HCT116 (cell line): ENCODE measurements at regions not wholly inside any gene's neighbourhood (a gene's known extent, or its start where the extent isn't known, plus 50 kb on each side); places are given as distances from the start of the nearest gene placed in this dataset.

ENCODE experiments used
- ATAC-seq: fragments of 200-7000 bp; cut with Tn5 transposase; 2 replicates; pipeline ENCODE4 v1.9.1; 2020; ENCODE audit warnings: mild to moderate bottlenecking, moderate library complexity
- BruUV-seq: library from RNA; stranded (reverse); fragments of 400-500 nt; replicated peaks from 2 replicates; lab custom pipeline; 2021; lab: Mats Ljungman, UMichigan
- CTCF ChIA-PET: fragments of 300-600 bp; sonication (Branson Sonifier 250); formaldehyde crosslinking; loops from one replicate; lab custom pipeline; 2021; ENCODE audit warnings: antibody characterized with exemption; lab: Charles Lee
- POLR2A ChIA-PET: fragments of 300-600, 350-600 bp; sonication (Branson Sonifier 250); formaldehyde crosslinking; loops from one replicate; lab custom pipeline; 2021; ENCODE audit warnings: antibody characterized with exemption; lab: Charles Lee
- RAD21 ChIA-PET, 2 experiments: fragments of 300-600 bp; sonication (Branson Sonifier 250); formaldehyde crosslinking; loops; one replicate each; lab custom pipeline; 2023; ENCODE audit warnings: low total read pairs in 2 of 2; ENCODE audit not compliant: uncharacterized antibody in 2 of 2, unreplicated experiment in 2 of 2, low non-redundant PET in 1 of 2; lab: Charles Lee
- DNase-seq: peaks from one replicate; pipeline ENCODE4 v3.0.0-alpha.2; 2010; ENCODE audit warnings: low read depth, low spot score
- H2AFZ ChIP-seq: fragments of 200-600 bp; shearing (Covaris generic), sonication (generic); 2 replicates; pipeline ENCODE4 v1.6.1; 2017; ENCODE audit warnings: low read depth, mixed run types, mixed read lengths, antibody characterized with exemption, low read length; ENCODE audit not compliant: poor library complexity, severe bottlenecking
- H3K27ac ChIP-seq: 2 replicates; pipeline ENCODE4 v1.5.1; 2012; ENCODE audit warnings: low read depth, low read length
- H3K27me3 ChIP-seq: fragments of 200-600 bp; sonication (generic); 2 replicates; pipeline ENCODE4 v1.6.1; 2016; ENCODE audit warnings: mixed run types, low read length, mixed read lengths; ENCODE audit not compliant: insufficient read depth
- H3K36me3 ChIP-seq, 2 experiments: fragments of 200-500 bp in 1 of 2; fragments of 200-600 bp in 1 of 2; sonication (Bioruptor generic) in 1 of 2; sonication (generic) in 1 of 2; 2 replicates each; pipeline versions ENCODE4 v1.5.1 to v1.6.1; 2014 to 2016; ENCODE audit warnings: low read length in 2 of 2, inconsistent platforms in 1 of 2, mixed read lengths in 1 of 2, mixed run types in 1 of 2; ENCODE audit not compliant: insufficient read depth in 2 of 2, control insufficient read depth in 1 of 2
- H3K4me1 ChIP-seq, 2 experiments: fragments of 200-600 bp in 1 of 2; sonication (generic) in 1 of 2; 2 replicates each; pipeline versions ENCODE4 v1.5.1 to v1.6.1; 2012 to 2017; ENCODE audit warnings: low read length in 2 of 2, inconsistent platforms in 1 of 2, mild to moderate bottlenecking in 1 of 2, mixed read lengths in 1 of 2, mixed run types in 1 of 2, moderate library complexity in 1 of 2; ENCODE audit not compliant: insufficient read depth in 2 of 2, control insufficient read depth in 1 of 2
- H3K4me2 ChIP-seq: fragments of 200-600 bp; sonication (generic); 2 replicates; pipeline ENCODE4 v1.6.1; 2017; ENCODE audit warnings: mixed run types, low read length, mixed read lengths
- H3K4me3 ChIP-seq, 2 experiments: fragments of 200-600 bp in 1 of 2; sonication (generic) in 1 of 2; replicated peaks in 1 of 2; 2 replicates each; pipeline ENCODE4 v1.5.1; 2011 to 2016; ENCODE audit warnings: low read length in 2 of 2, control low read depth in 1 of 2, low read depth in 1 of 2, mild to moderate bottlenecking in 1 of 2, mixed read lengths in 1 of 2, mixed run types in 1 of 2
- H3K79me2 ChIP-seq: fragments of 200-600 bp; sonication (generic); 2 replicates; pipeline ENCODE4 v1.6.1; 2017; ENCODE audit warnings: mild to moderate bottlenecking, mixed run types, low read length, moderate library complexity, mixed read lengths; ENCODE audit not compliant: insufficient read depth
- H3K9ac ChIP-seq: fragments of 200-600 bp; sonication (generic); 2 replicates; pipeline ENCODE4 v1.6.1; 2016; ENCODE audit warnings: low read length, mixed read lengths
- H3K9me2 ChIP-seq: fragments of 200-600 bp; sonication (generic), shearing (Covaris generic); 2 replicates; pipeline ENCODE4 v1.6.1; 2017; ENCODE audit warnings: mixed run types, mild to moderate bottlenecking, moderate library complexity; ENCODE audit not compliant: insufficient read depth
- H3K9me3 ChIP-seq, 2 experiments: fragments of 200-500 bp in 1 of 2; fragments of 200-600 bp in 1 of 2; sonication (Bioruptor generic) in 1 of 2; sonication (generic) in 1 of 2; 2 replicates each; pipeline ENCODE4 v1.6.1; 2014 to 2017; ENCODE audit warnings: low read length in 2 of 2, mixed read lengths in 2 of 2, inconsistent platforms in 1 of 2, low read depth in 1 of 2, mild to moderate bottlenecking in 1 of 2, mixed run types in 1 of 2, moderate library complexity in 1 of 2; ENCODE audit not compliant: control insufficient read depth in 1 of 2, insufficient read depth in 1 of 2
- H4K20me1 ChIP-seq: fragments of 200-600 bp; sonication (generic), shearing (Covaris generic); 2 replicates; pipeline ENCODE4 v1.6.1; 2017; ENCODE audit warnings: mixed run types, mild to moderate bottlenecking, moderate library complexity; ENCODE audit not compliant: insufficient read depth
- EGR1 ChIP-seq: IDR thresholded peaks from 2 replicates; pipeline ENCODE4 v1.6.1; 2012; ENCODE audit warnings: low read depth
- ELF1 ChIP-seq: IDR thresholded peaks from 2 replicates; pipeline ENCODE4 v1.6.1; 2012; ENCODE audit warnings: low read depth, borderline replicate concordance
- EZH2 ChIP-seq: fragments of 200-600 bp; sonication (generic); IDR thresholded peaks from 2 replicates; pipeline ENCODE4 v1.6.1; 2017; ENCODE audit warnings: antibody characterized with exemption, mixed run types
- EZH2phosphoT487 ChIP-seq: fragments of 200-600 bp; IDR thresholded peaks from 2 replicates; pipeline ENCODE4 v1.6.1; 2018; ENCODE audit warnings: antibody characterized with exemption, borderline replicate concordance
- FOSL1 ChIP-seq: IDR thresholded peaks from 2 replicates; pipeline ENCODE4 v1.6.1; 2012; ENCODE audit warnings: low read depth
- JUND ChIP-seq: IDR thresholded peaks from 2 replicates; pipeline ENCODE4 v1.6.1; 2012
- MAX ChIP-seq: IDR thresholded peaks from 2 replicates; pipeline ENCODE4 v1.6.1; 2012
- POLR2AphosphoS5 ChIP-seq: IDR thresholded peaks from 2 replicates; pipeline ENCODE4 v1.6.1; 2011; ENCODE audit warnings: mild to moderate bottlenecking, low read depth, low read length, moderate library complexity
- RAD21 ChIP-seq: IDR thresholded peaks from 2 replicates; pipeline ENCODE4 v1.6.1; 2012; ENCODE audit warnings: low read depth, mild to moderate bottlenecking
- SIN3A ChIP-seq: IDR thresholded peaks from 2 replicates; pipeline ENCODE4 v1.6.1; 2012; ENCODE audit warnings: low read depth
- SP1 ChIP-seq: IDR thresholded peaks from 2 replicates; pipeline ENCODE4 v1.6.1; 2012; ENCODE audit warnings: low read depth
- SRF ChIP-seq: IDR thresholded peaks from 2 replicates; pipeline ENCODE4 v1.6.1; 2012; ENCODE audit warnings: low read depth
- TCF7L2 ChIP-seq: IDR thresholded peaks from 2 replicates; pipeline ENCODE4 v1.7.0; 2011; ENCODE audit warnings: borderline replicate concordance, inconsistent platforms; ENCODE audit not compliant: insufficient read depth, insufficient read length; ENCODE audit errors: extremely low read depth
- ZBTB33 ChIP-seq: IDR thresholded peaks from 2 replicates; pipeline ENCODE4 v1.6.1; 2011; ENCODE audit warnings: mild to moderate bottlenecking, low read length, moderate library complexity; ENCODE audit not compliant: insufficient replicate concordance; ENCODE audit errors: extremely low read depth
- ZNF274 ChIP-seq: fragments of 200-500 bp; sonication (Bioruptor generic); IDR thresholded peaks from 2 replicates; pipeline ENCODE4 v1.6.1; 2014; ENCODE audit warnings: mild to moderate bottlenecking, low read depth, low read length, inconsistent platforms
- intact Hi-C: fragments of 100-400 bp; cut with micrococcal nuclease; formaldehyde crosslinking; loops from 2 replicates; pipeline ENCODE4 v1.10.0; 2022

GRCh38 chr1:10892138-10893065 is 96.0 kb upstream of the CASZ1 start:
- Histone ChIP-seq H3K36me3 (no peaks in the 10 kb centered on the region), H3K9ac (no peak overlapping the region), H3K27ac (no peak overlapping the region), H2AFZ (no peak overlapping the region), H4K20me1 (no peaks in the 10 kb centered on the region), H3K79me2 (no peaks in the 10 kb centered on the region), H3K9me2 (no peaks in the 10 kb centered on the region), H3K9me3 (no peaks in the 10 kb centered on the region), H3K4me3 (no peak overlapping the region), H3K27me3 (no peaks in the 10 kb centered on the region), H3K4me1 (peaks cover 4 to 11% of the 10 kb centered on the region in 2 experiments), H3K4me2 (no peak overlapping the region)
- RAD21 ChIA-PET = no interaction called here
- ATAC-seq (no peak), DNase-seq (no peak)
- intact Hi-C loops = no loop called here
- POLR2A ChIA-PET = interaction anchor here (0.6 kb wide), 1 partner anchor 8 kb away, joined by 3 read pairs; no protein-coding TSS in a partner anchor
- no peak for TF ChIP-seq ELF1
- TF ChIP-seq SIN3A = no peak
- TF ChIP-seq ZNF274 = no peak
- TF ChIP-seq FOSL1 = no peak
- no peak for TF ChIP-seq POLR2AphosphoS5
- CTCF ChIA-PET = no interaction called here
- no TSS peak for BruUV-seq

GRCh38 chr1:10895621-10896020 is 99.2 kb upstream of the CASZ1 start:
- H3K4me2 ChIP-seq = no peak overlapping the region
- peaks cover 12 to 41% of the 10 kb centered on the region in 2 experiments for H3K4me1 ChIP-seq
- intact Hi-C loops = no loop called here
- H3K36me3 ChIP-seq = no peaks in the 10 kb centered on the region
- H2AFZ ChIP-seq = no peak overlapping the region
- no peaks in the 10 kb centered on the region for H3K9me3 ChIP-seq
- no peaks in the 10 kb centered on the region for H4K20me1 ChIP-seq
- no peak overlapping the region for H3K9ac ChIP-seq
- H3K9me2 ChIP-seq = no peaks in the 10 kb centered on the region
- no peak overlapping the region for H3K27ac ChIP-seq
- POLR2A ChIA-PET = no interaction called here
- DNase-seq (no peak), ATAC-seq (no peak)
- H3K4me3 ChIP-seq = no peak overlapping the region
- H3K27me3 ChIP-seq = no peaks in the 10 kb centered on the region
- BruUV-seq = no TSS peak
- RAD21 ChIA-PET = no interaction called here
- no peaks in the 10 kb centered on the region for H3K79me2 ChIP-seq
- CTCF ChIA-PET = interaction anchor here (1.4 kb wide), 1 partner anchor 46 kb away, joined by 3 read pairs; no protein-coding TSS in a partner anchor
- TF ChIP-seq TCF7L2 (no peak), ZBTB33 (no peak), FOSL1 (no peak), RAD21 (no peak), EZH2phosphoT487 (no peak), SP1 (no peak), EGR1 (no peak), EZH2 (no peak), JUND (no peak), MAX (no peak), SRF (no peak)
